Prostate gland (tissue), 2 donors: ENCODE measurements at regions not wholly inside any gene's neighbourhood (a gene's known extent, or its start where the extent isn't known, plus 50 kb on each side); places are given as distances from the start of the nearest gene placed in this dataset.

Source experiments
- DNase-seq: peaks from one replicate; pipeline ENCODE4 v3.0.0-alpha.2; 2019; ENCODE audit warnings: low spot score
- H3K27ac ChIP-seq, 2 donors: fragments of 200-600 bp; sonication (generic); 2 replicates each; pipeline ENCODE4 v1.5.1; 2017 to 2019
- H3K27me3 ChIP-seq: fragments of 200-600 bp; sonication (generic); replicated peaks from 2 replicates; pipeline ENCODE4 v1.5.1; 2019; ENCODE audit not compliant: insufficient read depth
- H3K36me3 ChIP-seq, 2 donors: fragments of 200-600 bp; sonication (generic); 1 replicate in 1 of 2; 2 replicates in 1 of 2; pipeline versions ENCODE4 v1.5.1 to v1.8.1; 2017 to 2019
- H3K4me1 ChIP-seq: fragments of 200-600 bp; sonication (generic); replicated peaks from 2 replicates; pipeline ENCODE4 v1.5.1; 2019
- H3K4me3 ChIP-seq, 2 donors: fragments of 200-600 bp; sonication (generic); 2 replicates each; pipeline ENCODE4 v1.5.1; 2017 to 2019
- H3K9me3 ChIP-seq: fragments of 200-600 bp; sonication (generic); 2 replicates; pipeline ENCODE4 v1.5.1; 2017
- CTCF ChIP-seq, 4 experiments: fragments of 200-600 bp in 2 of 4; fragments of 450-650 bp in 2 of 4; sonication (generic) in 2 of 4; IDR thresholded peaks; 1 replicate in 3 of 4; 2 replicates in 1 of 4; pipeline ENCODE4 v1.5.1; 2016 to 2019; ENCODE audit warnings: antibody characterized with exemption in 4 of 4, mild to moderate bottlenecking in 2 of 4, moderate library complexity in 2 of 4
- POLR2A ChIP-seq: fragments of 450-650 bp; IDR thresholded peaks from one replicate; pipeline ENCODE4 v1.6.1; 2016; ENCODE audit warnings: antibody characterized with exemption, mild to moderate bottlenecking
- POLR2AphosphoS5 ChIP-seq: sonication (generic); formaldehyde crosslinking; IDR thresholded peaks from one replicate; pipeline ENCODE4 v1.6.1; 2017; ENCODE audit warnings: antibody characterized with exemption
- WGBS: methylation state at CpG from one replicate; pipeline ENCODE4 v1.1.5; 2018; 5-methylcytosine and 5-hydroxymethylcytosine counted together
- intact Hi-C: fragments of 100-400 bp; cut with DNase I; formaldehyde crosslinking; loops from one replicate; pipeline ENCODE4 v1.14.2; 2022

- Histone ChIP-seq H3K27me3 (peaks cover 5% of the 10 kb centered on the region), H3K4me1 (no peaks in the 10 kb centered on the region), H3K27ac (no peak overlapping the region), H3K36me3 (no peaks in the 10 kb centered on the region), H3K4me3 (no peak overlapping the region), H3K9me3 (no peaks in the 10 kb centered on the region)
- TF ChIP-seq CTCF (IDR thresholded peaks at IDR 0.05) (no peak), POLR2AphosphoS5 (no peak), POLR2A (no peak)
- intact Hi-C loops, result no loop called here
- DNase-seq, result no peak
- 90% methylated on average over 4 of the region's 4 CpGs for WGBS
Measured at GRCh38 chr1:38446936-38447335, 400.3 kb upstream of the POU3F1 start.

GRCh38 chr1:38444770-38445442 lies 398.3 kb upstream of the POU3F1 start:
- peaks cover 5% of the 10 kb centered on the region for H3K27me3 ChIP-seq
- WGBS, result 22% methylated on average over 16 of the region's 16 CpGs

GRCh38 chr1:38444311-38444710 lies 397.7 kb upstream of the POU3F1 start:
- Histone ChIP-seq H3K4me1 (no peaks in the 10 kb centered on the region), H3K9me3 (no peaks in the 10 kb centered on the region), H3K36me3 (no peaks in the 10 kb centered on the region), H3K27ac (no peak overlapping the region), H3K27me3 (peaks cover 5% of the 10 kb centered on the region), H3K4me3 (no peak overlapping the region)
- 33% methylated on average over 4 of the region's 4 CpGs for WGBS
- no peak for DNase-seq
- no peak for TF ChIP-seq POLR2AphosphoS5
- no peak for TF ChIP-seq POLR2A
- TF ChIP-seq CTCF (IDR thresholded peaks at IDR 0.05), result no peak
- intact Hi-C loops, result no loop called here

More at GRCh38 chr1:38444770-38445442, 398.3 kb upstream of the POU3F1 start:
- DNase-seq, result no peak
- Histone ChIP-seq H3K4me1 (no peaks in the 10 kb centered on the region), H3K27ac (no peak overlapping the region), H3K9me3 (no peaks in the 10 kb centered on the region), H3K4me3 (no peak overlapping the region), H3K36me3 (no peaks in the 10 kb centered on the region)
- TF ChIP-seq POLR2A (no peak), CTCF (IDR thresholded peaks at IDR 0.05) (no peak), POLR2AphosphoS5 (no peak)
- intact Hi-C loops, result no loop called here

GRCh38 chr1:38440402-38440801 lies 393.8 kb upstream of the POU3F1 start:
- Histone ChIP-seq H3K9me3 (no peaks in the 10 kb centered on the region), H3K4me1 (no peaks in the 10 kb centered on the region), H3K36me3 (no peaks in the 10 kb centered on the region), H3K4me3 (no peak overlapping the region), H3K27ac (no peak overlapping the region), H3K27me3 (peaks cover 5% of the 10 kb centered on the region)
- no peak for DNase-seq
- no peak for TF ChIP-seq POLR2AphosphoS5
- no peak for TF ChIP-seq POLR2A
- intact Hi-C loops, result no loop called here

- intact Hi-C loops, result no loop called here
- 66% methylated on average over 4 of the region's 4 CpGs for WGBS
- Histone ChIP-seq H3K4me3 (no peak overlapping the region), H3K9me3 (no peaks in the 10 kb centered on the region), H3K27me3 (no peaks in the 10 kb centered on the region), H3K4me1 (no peaks in the 10 kb centered on the region), H3K27ac (no peak overlapping the region), H3K36me3 (no peaks in the 10 kb centered on the region)
- no peak for DNase-seq
- TF ChIP-seq POLR2A (no peak), POLR2AphosphoS5 (no peak), CTCF (IDR thresholded peaks at IDR 0.05) (no peak)
Measured at GRCh38 chr1:38436749-38437148, 390.2 kb upstream of the POU3F1 start.
